KBM-7 (cell line): ENCODE measurements at regions not wholly inside any gene's neighbourhood (a gene's known extent, or its start where the extent isn't known, plus 50 kb on each side); places are given as distances from the start of the nearest gene placed in this dataset.

Source experiments
- DNase-seq: peaks from one replicate; pipeline ENCODE4 v3.0.0-alpha.2; 2015
- in situ Hi-C: fragments of 300-500 bp; cut with MboI; formaldehyde crosslinking; loops from 2 replicates; pipeline ENCODE4 v1.14.3; 2020; ENCODE audit warnings: low sequenced_read_pairs, low pct_unique_long_range_greater_than_20kb, mixed read lengths

DNA sequence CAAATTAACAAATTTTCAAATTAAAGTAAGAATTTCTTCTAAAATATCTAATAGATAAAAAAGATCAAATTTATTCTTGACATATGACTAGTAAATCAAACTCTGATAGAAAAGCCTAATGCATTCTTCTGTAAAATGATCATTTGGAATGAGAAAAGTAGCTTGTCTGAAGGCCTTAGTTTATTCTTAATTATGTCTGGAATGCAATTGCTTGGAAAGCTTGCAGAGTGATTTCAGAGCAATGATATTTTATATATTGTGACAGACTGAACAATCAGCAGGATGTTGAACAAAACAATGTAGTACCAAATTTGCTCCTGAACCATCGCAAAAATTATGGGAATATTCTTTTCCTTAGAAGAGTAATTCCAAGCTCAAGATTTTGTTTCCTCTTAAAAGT is 789.6 kb upstream of the NOVA1 start:
- in situ Hi-C loops = no loop called here
- no peak for DNase-seq

DNA sequence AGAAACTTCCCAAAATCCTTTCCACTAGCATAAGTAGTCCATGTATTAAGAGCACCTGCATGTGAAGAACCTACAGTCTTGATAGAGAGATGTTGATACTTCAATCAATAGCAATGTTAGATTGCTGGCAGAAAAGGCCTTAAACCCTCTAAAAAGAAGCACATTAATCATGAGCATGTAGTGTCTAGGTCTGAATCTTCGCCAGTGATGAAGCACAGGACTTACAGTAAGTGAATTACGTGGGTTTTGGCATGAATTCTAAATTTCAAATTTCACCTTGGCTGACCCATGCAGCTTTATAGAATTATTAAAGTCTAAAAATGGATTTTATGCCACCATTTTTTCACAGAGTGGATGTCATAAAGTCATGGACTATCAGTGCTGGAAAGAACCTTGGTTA is 791.6 kb upstream of the NOVA1 start:
- in situ Hi-C loops = no loop called here
- DNase-seq = no peak

DNA sequence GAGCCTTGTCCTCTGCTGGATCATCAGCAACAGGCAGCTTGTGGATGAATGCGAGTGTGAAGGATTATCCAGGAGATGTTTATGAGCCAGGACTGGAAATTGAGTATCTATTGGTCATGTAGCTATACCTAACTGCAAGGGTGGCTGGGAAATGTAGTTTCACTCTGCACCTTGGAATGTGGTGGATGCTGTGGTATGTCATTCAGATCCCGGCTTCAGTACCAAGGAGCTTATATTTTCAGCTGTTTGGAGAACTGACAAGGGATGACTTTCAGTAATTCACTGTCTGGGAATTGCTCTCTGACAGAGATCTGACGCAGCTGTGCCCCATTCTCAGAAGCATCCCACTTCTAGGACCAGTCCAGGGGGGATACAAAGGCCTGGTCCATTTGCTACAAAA is 792.3 kb upstream of the NOVA1 start:
- DNase-seq = no peak
- in situ Hi-C loops = no loop called here

DNA sequence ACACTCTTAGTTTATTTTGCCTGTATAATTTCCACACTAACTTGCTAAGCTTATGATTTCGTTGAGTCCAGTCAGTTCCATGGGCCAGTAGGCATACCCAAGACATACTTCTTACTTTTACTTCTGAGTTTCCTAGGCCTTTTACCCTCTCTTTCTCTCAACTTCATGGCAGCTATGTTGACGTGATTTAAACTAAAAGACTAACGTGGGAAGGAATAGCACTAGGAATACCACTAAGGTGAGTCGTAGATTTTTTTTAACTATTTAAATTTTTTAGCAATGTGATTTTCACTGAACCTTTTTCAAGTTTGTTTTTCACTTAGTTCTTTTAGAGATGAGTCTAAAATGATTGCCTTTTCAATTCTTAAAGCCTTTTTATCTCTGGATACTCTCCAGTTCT is 793.5 kb upstream of the NOVA1 start:
- in situ Hi-C loops = no loop called here
- DNase-seq = no peak

DNA sequence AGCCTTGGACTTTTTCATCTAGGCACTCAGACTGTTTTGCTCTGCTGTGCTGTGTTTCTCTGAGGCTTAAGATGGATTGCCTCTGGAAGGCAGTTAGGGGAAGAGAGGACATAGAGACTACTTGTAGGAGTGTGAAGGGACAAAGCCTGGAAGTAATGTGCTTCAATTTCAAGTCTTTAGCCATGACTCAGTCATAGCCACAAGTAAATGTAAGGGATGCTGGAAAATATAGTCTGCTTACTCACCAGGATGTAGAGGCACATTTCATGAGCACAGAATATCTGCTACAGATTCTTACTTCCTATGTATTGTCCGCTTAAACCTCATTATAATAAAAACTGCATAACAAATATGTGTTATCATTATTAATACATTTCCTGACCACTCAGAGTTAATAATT is 794.3 kb upstream of the NOVA1 start:
- in situ Hi-C loops = no loop called here
- no peak for DNase-seq

DNA sequence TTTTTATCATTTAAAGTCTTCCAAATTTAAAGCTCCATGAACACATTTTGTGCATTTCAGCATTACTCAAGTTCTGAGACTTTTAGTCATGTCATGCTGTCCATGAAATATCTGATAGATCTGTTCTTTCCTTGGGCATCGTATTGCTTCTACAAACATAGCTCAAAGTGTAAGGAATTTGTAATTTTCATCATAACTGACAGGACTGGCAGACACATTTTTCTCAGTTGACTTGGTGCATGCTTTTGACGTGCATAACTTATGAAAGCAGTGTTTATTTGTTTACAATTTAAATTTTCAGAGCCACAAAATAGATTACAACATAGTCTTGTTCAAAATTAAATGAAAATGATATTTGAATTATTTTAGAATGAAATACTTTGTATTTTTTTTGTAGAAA is 812.1 kb upstream of the NOVA1 start:
- DNase-seq = no peak
- in situ Hi-C loops = no loop called here

DNA sequence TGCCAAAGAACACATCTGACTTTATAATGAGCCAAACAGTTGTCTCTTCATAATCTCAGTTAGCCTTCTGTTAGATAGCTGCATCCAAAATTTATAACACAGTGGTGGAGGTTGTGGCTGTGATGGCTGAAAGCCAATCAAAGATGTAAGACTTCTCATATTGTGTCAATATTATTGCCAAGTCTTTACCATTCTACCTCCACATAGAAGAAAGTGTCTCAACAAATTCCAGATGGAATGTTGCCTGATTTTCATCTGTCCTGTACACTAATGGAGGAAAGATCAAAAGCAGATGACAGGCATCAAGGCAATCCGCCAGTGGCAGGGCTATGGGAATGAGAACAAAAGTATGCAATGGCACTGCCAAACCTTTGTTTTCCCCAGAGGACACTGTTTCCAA is 813.1 kb upstream of the NOVA1 start:
- in situ Hi-C loops = no loop called here

DNA sequence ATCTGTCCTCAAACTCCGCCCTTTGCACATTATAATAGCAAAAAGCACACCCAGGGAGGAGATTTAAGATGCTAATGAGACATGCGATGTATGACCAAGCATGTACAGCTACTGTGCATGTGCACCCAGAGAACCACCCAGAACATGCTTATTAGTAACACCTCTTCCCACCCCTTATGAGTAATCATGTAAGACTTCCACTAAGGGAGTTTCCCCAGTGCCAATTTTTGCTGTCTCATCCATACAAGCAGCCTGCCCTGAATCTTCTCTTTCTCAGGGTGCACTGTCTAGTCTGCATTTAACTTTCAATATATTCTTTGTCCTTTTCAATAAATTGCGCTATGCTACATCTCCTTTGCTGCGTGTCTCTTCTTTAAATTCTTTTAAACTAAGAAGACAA is 830.0 kb upstream of the NOVA1 start:
- in situ Hi-C loops = no loop called here
- no peak for DNase-seq

More for the DNA sequence above, 813.1 kb upstream of the NOVA1 start:
- no peak for DNase-seq

DNA sequence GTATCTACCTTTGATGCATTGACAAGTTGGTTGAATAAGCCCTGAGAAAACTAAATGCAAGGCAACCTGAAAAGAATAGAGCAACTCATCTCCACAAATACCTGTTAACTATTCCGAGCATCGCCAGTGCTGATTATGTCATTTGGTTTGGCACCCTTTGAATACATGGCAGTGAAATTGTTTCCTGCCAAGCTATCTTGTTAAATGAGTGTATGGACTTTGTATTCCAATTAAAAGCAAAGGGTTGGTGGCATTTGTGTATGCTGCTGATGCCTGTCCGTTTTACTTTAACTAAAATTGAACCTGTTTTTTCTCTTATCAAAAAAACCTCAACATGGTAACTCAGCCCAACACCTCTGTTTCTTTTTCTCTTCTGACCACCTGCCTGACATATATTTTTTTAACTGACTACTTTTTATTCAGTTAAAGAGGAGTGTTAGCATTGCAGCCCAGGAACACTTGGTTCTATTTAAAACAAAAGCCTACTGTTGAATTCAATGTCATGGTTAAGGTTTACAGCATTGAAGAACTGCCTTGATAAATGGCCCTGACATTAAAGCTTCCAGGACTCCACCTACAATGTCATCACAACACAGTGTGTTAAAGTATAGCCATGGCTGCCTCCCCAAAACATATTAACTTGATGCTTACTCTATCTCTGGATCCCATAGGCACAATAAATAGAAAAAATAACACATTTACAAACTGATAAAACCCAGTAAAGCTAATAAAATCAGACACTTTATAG is 838.3 kb upstream of the NOVA1 start:
- in situ Hi-C loops = no loop called here

DNA sequence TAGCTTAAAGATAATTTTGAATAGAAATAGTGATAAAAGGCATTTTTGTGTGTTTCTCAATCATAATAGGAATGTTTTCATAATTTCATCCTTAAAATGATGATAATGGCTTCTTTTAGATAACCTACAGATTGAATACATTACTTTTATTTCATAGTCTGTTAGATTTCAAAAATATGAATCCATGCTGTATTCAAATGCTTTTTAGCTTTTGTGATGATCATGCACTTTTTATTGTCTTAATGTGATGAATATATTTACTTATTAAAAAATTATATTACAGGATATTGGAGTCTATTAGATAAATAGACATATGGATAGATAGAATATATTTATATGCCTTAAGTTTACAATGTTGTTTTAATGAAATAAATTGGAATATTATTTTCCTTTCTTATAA is 886.8 kb upstream of the NOVA1 start:
- in situ Hi-C loops = no loop called here
- DNase-seq = no peak

More for the DNA sequence above, 838.3 kb upstream of the NOVA1 start:
- no peak for DNase-seq

DNA sequence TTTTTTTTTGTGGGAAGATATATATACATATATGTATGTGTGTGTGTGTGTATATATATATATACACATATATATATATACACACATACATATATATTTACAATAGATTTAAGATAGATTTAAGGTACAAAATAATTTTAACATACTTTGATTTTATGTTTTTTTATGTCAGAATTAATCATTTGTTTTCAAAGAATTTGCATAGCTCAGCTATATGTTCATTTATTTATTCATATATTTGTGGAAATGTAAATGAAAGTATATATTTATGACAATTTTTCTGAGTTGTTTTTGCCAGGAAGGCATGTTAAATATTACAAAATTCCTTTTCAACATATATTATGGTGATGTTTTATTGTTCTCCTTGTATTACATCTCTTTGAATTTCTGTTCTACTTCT is 887.4 kb upstream of the NOVA1 start:
- in situ Hi-C loops = no loop called here
- no peak for DNase-seq

DNA sequence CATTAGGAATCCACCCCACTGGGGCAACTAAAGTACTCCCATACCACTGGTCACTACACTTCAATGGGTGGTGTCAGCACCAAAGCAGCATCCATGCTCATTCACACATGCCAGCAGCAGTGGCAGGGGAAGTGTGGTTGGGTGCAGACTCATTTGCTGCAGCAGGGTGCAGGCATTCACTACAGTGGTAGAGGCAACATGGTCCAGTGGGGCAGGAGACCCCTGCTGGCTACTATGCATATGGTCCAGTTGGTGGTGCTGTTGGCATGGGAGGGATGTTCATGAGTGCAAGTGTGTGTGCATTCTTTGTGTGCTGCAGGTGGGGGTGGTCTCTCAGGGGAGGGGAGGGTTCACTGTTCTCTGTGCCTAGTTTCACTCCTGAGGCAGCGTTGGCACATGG is 908.4 kb upstream of the NOVA1 start:
- DNase-seq = no peak
- in situ Hi-C loops = no loop called here

DNA sequence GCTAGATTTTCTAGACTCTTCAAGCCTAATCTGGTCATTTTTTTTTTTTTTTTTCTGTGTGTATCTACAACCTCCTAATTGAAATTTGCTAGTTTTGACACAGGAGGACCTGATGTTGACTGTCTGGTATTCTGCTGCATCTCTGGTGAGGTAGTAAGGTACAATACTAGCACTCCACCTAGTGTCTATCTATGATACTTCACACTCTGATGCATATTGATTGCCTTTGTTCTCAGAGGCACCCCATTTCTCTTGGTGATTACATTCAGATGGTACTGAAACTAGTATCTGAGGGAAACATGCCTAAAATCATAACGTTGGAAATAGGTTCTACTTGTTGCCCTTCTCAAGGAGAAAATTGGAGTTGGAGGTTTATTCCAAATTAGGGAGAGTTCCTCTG is 930.5 kb upstream of the NOVA1 start:
- DNase-seq = peak; percentile 48
- in situ Hi-C loops = no loop called here

DNA sequence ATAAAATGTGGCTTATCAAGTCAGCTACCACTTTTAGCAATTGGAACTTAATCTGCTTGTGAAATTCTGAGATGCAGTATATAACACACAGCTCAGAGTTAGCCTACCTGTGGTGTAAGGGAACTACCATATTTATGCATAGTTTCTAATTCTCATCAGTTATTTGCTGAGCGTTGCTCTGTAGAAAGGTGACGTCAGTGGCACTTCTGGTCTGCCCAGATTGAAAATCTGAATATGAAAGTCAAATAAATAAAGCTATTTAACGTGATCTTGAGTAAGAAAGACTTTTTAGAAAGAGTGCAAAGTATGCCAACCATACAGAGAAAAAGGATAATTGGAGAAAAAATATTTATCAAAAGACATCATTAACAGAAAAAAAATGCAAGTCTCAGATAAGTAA is 938.9 kb upstream of the NOVA1 start:
- no peak for DNase-seq
- in situ Hi-C loops = no loop called here

DNA sequence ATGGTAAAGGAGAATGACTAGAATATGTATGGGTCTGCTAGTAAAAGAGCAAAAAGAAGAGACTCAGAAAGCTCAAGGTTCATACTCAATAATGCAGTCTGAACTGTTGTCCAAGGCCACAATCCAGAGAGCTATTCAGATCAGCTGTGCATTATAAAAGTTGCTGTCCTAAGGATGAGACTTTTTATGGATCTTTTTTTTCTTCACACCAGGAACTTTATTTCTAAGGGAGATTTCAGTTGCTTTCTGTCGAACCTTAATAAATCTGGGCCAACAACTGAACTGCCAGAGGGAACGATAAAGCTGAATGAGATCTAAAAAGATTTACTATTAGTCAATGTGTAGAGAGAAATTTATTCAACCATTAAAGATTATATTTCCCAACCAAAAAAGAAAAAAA is 948.3 kb upstream of the NOVA1 start:
- in situ Hi-C loops = no loop called here
- DNase-seq = no peak

DNA sequence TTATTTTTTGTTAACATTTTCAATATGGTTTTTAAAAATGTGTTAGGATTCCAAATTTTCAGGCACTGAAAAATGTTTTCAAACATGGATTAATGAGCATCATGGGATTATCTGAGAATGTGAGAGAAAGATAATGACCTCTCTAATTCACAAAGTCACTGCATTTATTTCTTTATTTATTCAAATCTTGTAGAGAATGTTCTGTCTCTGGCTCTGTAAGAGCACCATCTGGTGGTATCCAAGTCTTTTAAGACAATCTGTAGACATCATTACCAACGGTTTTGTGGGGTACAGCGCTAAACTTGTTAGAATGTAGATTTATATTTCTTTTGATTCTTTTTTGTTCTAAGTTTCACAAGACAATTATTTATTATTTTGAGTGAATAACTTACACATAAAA is 956.0 kb upstream of the NOVA1 start:
- no peak for DNase-seq
- in situ Hi-C loops = no loop called here

DNA sequence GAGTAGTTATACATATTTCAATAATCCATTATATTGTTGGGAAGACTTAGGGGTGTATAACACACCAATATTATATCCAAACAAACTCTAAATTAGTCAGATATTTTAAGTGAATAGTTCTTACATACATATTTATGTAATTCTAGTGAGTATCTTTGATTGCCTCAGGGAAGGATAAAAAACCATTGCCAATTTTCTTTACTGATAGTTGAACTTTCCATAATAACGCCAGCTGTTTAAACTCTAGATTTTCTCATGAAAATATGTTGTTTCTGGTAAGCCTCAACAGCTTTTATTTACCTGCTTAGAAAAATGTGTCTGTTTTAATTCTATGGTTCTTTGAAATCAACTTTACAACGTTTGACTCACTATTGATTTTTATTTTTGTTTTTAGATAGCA is 959.6 kb upstream of the NOVA1 start:
- DNase-seq = no peak
- in situ Hi-C loops = no loop called here

DNA sequence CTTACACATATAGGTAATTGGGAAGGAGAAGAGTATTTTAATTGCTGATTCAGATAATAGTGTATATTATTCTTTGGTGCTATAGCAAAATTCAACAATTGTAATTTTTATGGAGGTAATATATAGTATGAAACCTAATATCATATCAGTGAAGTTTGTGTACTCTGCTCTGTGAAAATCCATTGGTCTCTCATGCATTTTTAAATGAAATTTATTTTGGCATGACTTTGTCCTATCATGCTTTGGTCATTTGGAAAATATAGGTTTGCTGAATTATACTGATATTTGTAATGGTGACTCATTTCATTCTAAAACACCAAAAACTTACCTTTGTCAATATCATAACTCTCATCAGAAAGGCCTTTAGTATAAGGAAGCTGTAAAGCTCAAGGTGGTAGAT is 962.0 kb upstream of the NOVA1 start:
- in situ Hi-C loops = no loop called here
- DNase-seq = no peak

DNA sequence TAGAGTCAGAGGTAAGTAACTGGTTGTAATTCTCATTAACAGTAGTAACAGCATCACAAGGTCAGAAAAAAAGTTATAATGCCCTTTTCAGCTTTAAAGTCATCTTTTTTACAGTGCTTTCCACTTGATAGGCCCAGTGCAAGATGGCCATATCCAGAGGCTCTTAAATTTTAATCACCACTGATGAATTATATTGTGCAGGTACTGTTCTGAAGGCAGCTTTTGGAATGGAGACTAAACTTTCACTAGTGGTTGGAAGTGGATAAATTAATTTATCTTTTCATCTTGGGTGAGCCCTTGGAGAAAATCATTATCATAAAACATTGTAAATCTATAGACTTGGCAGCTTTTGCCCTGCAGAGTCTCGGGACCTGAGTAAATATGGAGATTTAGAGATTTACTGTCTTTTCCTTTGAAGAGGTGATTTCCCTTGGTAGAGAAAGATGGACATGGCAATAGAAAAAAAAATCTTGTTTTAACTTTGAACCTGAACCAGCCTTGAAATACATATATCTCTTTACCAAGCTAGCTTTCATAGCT is 969.1 kb upstream of the NOVA1 start:
- no peak for DNase-seq
- in situ Hi-C loops = no loop called here

DNA sequence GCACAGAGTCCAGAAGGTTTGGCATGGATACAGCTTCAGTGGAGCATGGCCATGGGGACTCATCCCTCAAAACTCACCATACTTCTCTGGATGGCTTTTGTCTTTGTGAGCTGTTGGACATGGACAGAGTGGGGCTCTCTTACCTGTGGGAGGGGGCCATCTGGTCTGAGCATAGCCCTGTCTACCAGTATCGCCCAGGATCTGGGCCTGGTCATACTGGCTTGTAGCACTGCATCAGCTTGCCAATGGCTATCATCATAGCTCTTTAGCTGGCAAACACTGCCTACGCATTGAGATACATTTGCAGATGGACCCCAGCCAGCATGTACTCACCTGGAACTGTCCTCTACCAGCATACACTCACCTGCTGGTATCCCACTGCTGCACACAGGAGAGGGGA is 975.2 kb upstream of the NOVA1 start:
- DNase-seq = no peak
- in situ Hi-C loops = no loop called here

DNA sequence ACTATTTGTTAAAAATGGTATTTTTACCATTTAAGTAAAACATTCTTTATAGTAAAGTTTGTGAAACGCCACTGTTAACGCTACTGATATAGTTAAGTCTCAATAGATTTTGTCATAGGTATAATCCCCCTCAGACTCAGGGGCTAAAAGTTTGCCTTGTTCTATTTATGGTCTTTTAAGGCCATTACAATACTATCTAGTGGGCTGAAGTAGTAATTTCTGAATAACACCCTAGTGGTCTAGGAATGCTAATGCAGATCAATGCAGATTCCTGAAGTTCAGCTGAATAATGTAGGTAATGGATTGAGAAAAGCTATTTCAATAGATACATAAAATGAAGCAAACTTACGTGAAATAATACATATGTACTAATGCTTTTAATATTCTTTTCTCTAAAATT is 989.3 kb upstream of the NOVA1 start:
- in situ Hi-C loops = no loop called here
- no peak for DNase-seq
